ENCODE measurements at regions not wholly inside any gene's neighbourhood (a gene's known extent, or its start where the extent isn't known, plus 50 kb on each side); places are given as distances from the start of the nearest gene placed in this dataset.

- TF ChIP-seq CTCF (IDR thresholded peaks at IDR 0.05; ENCODE audit: extremely low read depth in 1 of 2, insufficient read depth in 1 of 2, low read depth in 1 of 2, low read length in 2 of 2) (no peak), POLR2AphosphoS5 (IDR thresholded peaks at IDR 0.05; ENCODE audit: insufficient read depth, low read depth, low read length) (no peak), GATA2 (IDR thresholded peaks at IDR 0.05; ENCODE audit: insufficient read depth, insufficient read length, low read depth, low read length) (no peak), POLR2A (IDR thresholded peaks at IDR 0.05; ENCODE audit: low read depth, low read length) (no peak), EZH2 (IDR thresholded peaks at IDR 0.05; ENCODE audit: borderline replicate concordance, low read depth, low read length, severe bottlenecking) (no peak), MAX (IDR thresholded peaks at IDR 0.05; ENCODE audit: insufficient read depth, insufficient read length) (no peak), JUN (IDR thresholded peaks at IDR 0.05; ENCODE audit: borderline replicate concordance, insufficient read depth, insufficient read length, low read depth) (no peak), MYC (IDR thresholded peaks at IDR 0.05; ENCODE audit: low read depth, low read length) (no peak), FOS (IDR thresholded peaks at IDR 0.05; ENCODE audit: borderline replicate concordance, insufficient read depth, low read length) (no peak)
These were observed 678.9 kb upstream of the SLITRK5 start for GRCh38 chr13:86992251-86992650.
